ENCODE measurements at regions not wholly inside any gene's neighbourhood (a gene's known extent, or its start where the extent isn't known, plus 50 kb on each side); places are given as distances from the start of the nearest gene placed in this dataset.

DNA sequence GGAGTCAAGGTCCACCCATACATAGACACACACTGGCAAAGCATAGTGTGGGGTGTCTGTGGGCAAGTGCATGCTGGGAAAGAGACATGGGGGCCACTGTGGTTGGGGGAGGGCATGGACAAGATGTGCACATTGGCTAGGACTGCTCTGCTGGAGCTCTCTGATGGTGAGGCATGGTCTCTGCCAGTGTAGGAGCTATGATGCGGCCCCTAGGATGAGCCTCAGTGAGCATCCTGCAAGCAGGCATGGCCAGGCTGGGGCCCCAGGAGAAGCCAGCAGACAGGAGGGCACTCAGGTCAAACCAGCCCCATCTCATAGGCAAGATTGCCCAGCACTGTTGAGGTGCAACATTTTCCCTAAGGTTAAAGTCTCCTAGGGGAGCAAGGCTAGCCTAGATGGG is 489.4 kb downstream of the DNAJB9 start:
- intact Hi-C loops (cut with DNase I; ENCODE audit: low total_unique reads), result no loop called here
- Histone ChIP-seq H3K36me3 (no peaks in the 10 kb centered on the region), H3K27ac (no peak overlapping the region), H3K9me3 (no peaks in the 10 kb centered on the region), H3K27me3 (no peaks in the 10 kb centered on the region), H3K4me1 (no peaks in the 10 kb centered on the region), H3K4me3 (no peak overlapping the region)
- TF ChIP-seq, protein P1, sequence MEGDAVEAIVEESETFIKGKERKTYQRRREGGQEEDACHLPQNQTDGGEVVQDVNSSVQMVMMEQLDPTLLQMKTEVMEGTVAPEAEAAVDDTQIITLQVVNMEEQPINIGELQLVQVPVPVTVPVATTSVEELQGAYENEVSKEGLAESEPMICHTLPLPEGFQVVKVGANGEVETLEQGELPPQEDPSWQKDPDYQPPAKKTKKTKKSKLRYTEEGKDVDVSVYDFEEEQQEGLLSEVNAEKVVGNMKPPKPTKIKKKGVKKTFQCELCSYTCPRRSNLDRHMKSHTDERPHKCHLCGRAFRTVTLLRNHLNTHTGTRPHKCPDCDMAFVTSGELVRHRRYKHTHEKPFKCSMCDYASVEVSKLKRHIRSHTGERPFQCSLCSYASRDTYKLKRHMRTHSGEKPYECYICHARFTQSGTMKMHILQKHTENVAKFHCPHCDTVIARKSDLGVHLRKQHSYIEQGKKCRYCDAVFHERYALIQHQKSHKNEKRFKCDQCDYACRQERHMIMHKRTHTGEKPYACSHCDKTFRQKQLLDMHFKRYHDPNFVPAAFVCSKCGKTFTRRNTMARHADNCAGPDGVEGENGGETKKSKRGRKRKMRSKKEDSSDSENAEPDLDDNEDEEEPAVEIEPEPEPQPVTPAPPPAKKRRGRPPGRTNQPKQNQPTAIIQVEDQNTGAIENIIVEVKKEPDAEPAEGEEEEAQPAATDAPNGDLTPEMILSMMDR (IDR thresholded peaks at IDR 0.05), result no peak
- TF ChIP-seq POLR2A (IDR thresholded peaks at IDR 0.05), result no peak
- no peak for DNase-seq

DNA sequence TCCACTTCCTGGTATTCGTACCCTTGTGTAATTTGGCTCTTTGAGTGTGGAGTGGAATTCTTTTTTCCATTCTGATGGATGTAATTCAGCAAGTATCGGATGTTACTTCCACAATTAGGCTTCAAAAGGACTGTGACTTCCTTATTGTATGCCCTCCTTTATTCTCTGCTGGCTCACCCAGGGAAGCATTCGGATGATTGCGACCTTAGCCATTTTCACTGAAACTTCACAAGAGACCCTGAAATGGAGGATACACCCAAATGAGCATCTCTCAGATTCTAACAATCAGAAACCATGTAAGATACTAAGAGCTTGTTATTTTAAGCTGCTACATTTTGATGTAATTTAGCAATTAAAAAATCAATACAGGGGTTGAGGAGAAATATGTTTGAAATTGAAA is 493.1 kb downstream of the DNAJB9 start:
- no peaks in the 10 kb centered on the region for H3K9me3 ChIP-seq
- DNase-seq, result no peak
- TF ChIP-seq POLR2A (IDR thresholded peaks at IDR 0.05), result no peak
- TF ChIP-seq, protein P1 (IDR thresholded peaks at IDR 0.05), result no peak
- H3K27me3 ChIP-seq, result no peaks in the 10 kb centered on the region
- H3K4me1 ChIP-seq, result no peaks in the 10 kb centered on the region
- no peak overlapping the region for H3K4me3 ChIP-seq
- no peak overlapping the region for H3K27ac ChIP-seq
- intact Hi-C loops (cut with DNase I; ENCODE audit: low total_unique reads), result no loop called here
- no peaks in the 10 kb centered on the region for H3K36me3 ChIP-seq

DNA sequence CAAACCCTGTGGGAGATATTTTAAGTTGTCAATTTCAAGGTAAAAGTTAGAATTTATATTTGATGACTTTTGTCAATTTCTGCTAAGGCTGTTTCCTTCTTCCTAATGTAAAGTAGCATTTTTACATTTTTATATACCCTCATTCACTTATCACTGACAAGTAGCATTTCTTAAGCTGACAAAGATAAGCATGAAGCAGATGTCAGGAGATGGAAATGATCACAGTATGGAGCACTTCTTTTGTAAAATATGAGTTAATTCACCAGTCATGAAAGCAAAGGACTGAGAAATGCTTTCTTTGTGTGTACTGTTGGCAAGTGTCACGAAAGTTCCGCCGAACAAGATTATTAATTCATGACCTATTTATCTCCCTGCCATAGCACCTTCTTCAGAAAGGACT is 503.9 kb downstream of the DNAJB9 start:
- DNase-seq, result no peak
- no peaks in the 10 kb centered on the region for H3K4me1 ChIP-seq
- no peaks in the 10 kb centered on the region for H3K9me3 ChIP-seq
- no peaks in the 10 kb centered on the region for H3K36me3 ChIP-seq
- intact Hi-C loops (cut with DNase I; ENCODE audit: low total_unique reads), result no loop called here
- H3K4me3 ChIP-seq, result no peak overlapping the region
- no peaks in the 10 kb centered on the region for H3K27me3 ChIP-seq
- H3K27ac ChIP-seq, result no peak overlapping the region
- TF ChIP-seq POLR2A (IDR thresholded peaks at IDR 0.05), result no peak
- TF ChIP-seq, protein P1 (IDR thresholded peaks at IDR 0.05), result no peak

DNA sequence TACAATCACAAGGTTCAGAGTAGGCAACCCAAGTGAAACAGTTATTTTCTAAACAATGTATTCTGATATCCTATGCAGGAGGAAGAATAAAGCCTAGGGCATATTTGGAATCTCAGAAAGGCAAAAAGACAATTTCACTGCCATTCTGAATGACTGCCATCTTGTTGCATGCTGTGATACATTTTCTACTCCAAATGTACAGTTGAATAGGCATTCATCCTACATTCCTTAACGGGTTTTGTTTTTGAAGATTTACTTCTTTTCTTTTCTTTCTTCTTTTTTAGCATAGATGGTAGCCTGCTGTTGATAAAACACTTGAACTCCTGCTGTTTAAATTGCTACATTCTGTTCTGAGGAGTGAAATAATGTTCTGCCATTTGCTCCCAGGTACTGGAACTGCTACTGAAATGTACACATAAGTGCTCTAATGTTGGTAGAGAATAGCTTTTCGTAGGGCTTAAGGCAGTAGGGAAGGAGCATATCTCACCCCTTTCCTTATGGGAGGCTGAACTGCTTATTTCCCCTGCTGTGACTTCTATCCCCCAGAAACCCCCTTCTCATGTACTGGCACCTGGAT is 506.8 kb downstream of the DNAJB9 start:
- Histone ChIP-seq H3K36me3 (no peaks in the 10 kb centered on the region), H3K27me3 (no peaks in the 10 kb centered on the region), H3K27ac (no peak overlapping the region), H3K4me3 (no peak overlapping the region), H3K4me1 (no peaks in the 10 kb centered on the region), H3K9me3 (no peaks in the 10 kb centered on the region)
- TF ChIP-seq, protein P1 (IDR thresholded peaks at IDR 0.05), result no peak
- TF ChIP-seq POLR2A (IDR thresholded peaks at IDR 0.05), result no peak
- no peak for DNase-seq
- intact Hi-C loops (cut with DNase I; ENCODE audit: low total_unique reads), result no loop called here

DNA sequence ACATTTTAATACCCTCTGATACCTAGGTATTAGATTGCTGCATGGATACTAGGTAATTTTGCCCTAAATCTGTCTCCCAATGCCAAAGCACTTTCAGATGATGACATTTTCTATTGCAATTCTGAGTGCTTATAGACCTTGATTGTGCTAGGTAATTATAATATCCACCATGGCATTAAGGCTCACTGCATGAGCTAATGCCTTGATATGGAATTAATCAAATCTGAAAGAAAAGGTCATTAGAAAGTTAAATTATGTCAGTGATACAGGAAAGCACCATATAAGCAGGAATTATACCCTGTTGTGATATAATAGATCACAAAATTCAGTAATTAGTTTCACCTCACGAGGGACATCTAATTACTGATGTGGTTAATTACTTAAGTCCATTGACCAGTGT is 521.4 kb downstream of the DNAJB9 start:
- TF ChIP-seq POLR2A (IDR thresholded peaks at IDR 0.05), result no peak
- TF ChIP-seq, protein P1 (IDR thresholded peaks at IDR 0.05), result no peak
- intact Hi-C loops (cut with DNase I; ENCODE audit: low total_unique reads), result no loop called here

More for the DNA sequence above, 521.4 kb downstream of the DNAJB9 start:
- Histone ChIP-seq H3K27ac (no peak overlapping the region), H3K27me3 (no peaks in the 10 kb centered on the region), H3K36me3 (no peaks in the 10 kb centered on the region), H3K4me3 (no peak overlapping the region), H3K4me1 (no peaks in the 10 kb centered on the region), H3K9me3 (no peaks in the 10 kb centered on the region)
- DNase-seq, result no peak

All from uterus (tissue), 3 donors.